HUES6 (cell line): ENCODE measurements at regions not wholly inside any gene's neighbourhood (a gene's known extent, or its start where the extent isn't known, plus 50 kb on each side); places are given as distances from the start of the nearest gene placed in this dataset.
"Not testable (repeated sequence)": the region's sequence is repeated elsewhere in the genome, so short reads cannot be mapped to it uniquely, and the experiment has no call there.

Source experiments
- H3K27ac ChIP-seq: 2 replicates; pipeline ENCODE4 v1.7.0; 2013; ENCODE audit warnings: low read depth, mild to moderate bottlenecking, low read length, inconsistent platforms
- H3K27me3 ChIP-seq: 2 replicates; pipeline ENCODE4 v1.6.1; 2013; ENCODE audit warnings: low read length; ENCODE audit not compliant: control insufficient read depth, insufficient read depth
- H3K36me3 ChIP-seq: 2 replicates; pipeline ENCODE4 v1.6.1; 2013; ENCODE audit warnings: low read length; ENCODE audit not compliant: control insufficient read depth, insufficient read depth
- H3K4me1 ChIP-seq: 2 replicates; pipeline ENCODE4 v1.6.1; 2013; ENCODE audit warnings: low read length; ENCODE audit not compliant: control insufficient read depth, insufficient read depth
- H3K4me3 ChIP-seq: 2 replicates; pipeline ENCODE4 v1.5.1; 2013; ENCODE audit warnings: low read depth, low read length
- H3K9ac ChIP-seq: one replicate; pipeline ENCODE4 v1.6.1; 2013; ENCODE audit warnings: mild to moderate bottlenecking, low read length
- H3K9me3 ChIP-seq: 2 replicates; pipeline ENCODE4 v1.6.1; 2013; ENCODE audit warnings: low read depth, low read length; ENCODE audit not compliant: control insufficient read depth, insufficient read depth

DNA sequence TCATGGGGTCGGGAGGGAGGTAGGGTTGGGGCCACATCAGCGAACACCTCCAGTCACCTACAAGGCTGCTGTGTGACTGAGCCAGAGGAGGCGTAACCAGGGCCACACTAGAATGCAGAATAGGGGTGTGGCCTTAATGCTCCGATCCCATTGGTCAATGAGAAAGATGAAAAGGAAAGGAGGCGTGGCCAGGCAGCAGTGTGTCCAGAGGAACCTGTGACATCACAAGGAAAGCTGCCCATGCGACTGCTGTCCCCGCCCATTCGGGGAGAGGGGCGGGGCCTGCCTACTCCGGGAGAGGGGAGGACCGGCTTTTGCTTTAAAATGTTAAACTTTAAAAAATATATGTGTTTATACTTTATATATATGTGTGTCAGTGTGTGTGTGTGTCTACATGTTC, 150.7 kb downstream of the TBC1D2B start:
- H3K36me3 ChIP-seq, H3K4me3 ChIP-seq, H3K9me3 ChIP-seq: not testable (repeated sequence)

DNA sequence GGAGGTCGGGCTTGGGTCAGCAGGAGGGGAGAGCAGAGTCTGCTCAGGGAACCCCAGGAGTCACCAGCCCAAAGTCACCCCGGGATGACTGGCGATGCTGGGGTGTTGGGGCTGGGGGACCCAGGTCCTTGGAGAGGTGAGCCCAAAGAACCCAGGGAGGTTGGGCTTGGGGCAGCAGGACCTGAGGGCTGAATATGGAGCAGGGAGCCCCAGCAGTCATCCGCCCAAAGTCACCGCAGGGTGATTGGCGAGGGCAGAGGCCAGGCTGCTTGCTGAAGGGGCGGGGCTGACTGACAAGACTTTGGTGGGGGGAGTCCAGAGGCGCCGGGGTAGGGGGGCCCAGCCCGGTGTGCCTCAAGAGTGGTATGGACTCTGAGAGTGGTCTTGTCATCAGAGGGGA, 151.2 kb downstream of the TBC1D2B start:
- H3K9ac ChIP-seq, H3K4me3 ChIP-seq, H3K27me3 ChIP-seq, H3K36me3 ChIP-seq, H3K4me1 ChIP-seq, H3K9me3 ChIP-seq, H3K27ac ChIP-seq: not testable (repeated sequence)

More for the DNA sequence above, 150.7 kb downstream of the TBC1D2B start:
- not testable (repeated sequence) for H3K4me1 ChIP-seq, H3K27me3 ChIP-seq, H3K9ac ChIP-seq, H3K27ac ChIP-seq

DNA sequence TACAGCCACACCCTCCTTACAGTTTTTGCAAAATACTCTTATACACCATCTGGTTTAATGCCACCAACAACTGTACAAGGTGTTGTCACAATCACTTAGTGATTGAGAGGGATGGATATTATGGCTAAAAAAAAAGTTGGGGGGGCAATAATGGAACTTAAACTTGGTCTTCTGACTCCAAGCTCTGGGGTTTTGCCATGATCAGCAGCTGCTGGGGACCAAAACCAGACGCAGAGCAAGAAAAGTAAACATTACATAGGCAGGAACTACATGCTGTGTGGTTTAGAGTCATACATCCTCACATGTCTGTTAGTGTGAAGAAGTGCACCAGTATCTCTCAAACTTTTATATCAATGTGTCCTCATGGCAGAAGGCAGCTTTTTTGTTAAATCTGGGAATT, 152.4 kb downstream of the TBC1D2B start:
- H3K9ac ChIP-seq, H3K36me3 ChIP-seq, H3K27me3 ChIP-seq, H3K4me3 ChIP-seq, H3K9me3 ChIP-seq, H3K27ac ChIP-seq, H3K4me1 ChIP-seq: not testable (repeated sequence)

DNA sequence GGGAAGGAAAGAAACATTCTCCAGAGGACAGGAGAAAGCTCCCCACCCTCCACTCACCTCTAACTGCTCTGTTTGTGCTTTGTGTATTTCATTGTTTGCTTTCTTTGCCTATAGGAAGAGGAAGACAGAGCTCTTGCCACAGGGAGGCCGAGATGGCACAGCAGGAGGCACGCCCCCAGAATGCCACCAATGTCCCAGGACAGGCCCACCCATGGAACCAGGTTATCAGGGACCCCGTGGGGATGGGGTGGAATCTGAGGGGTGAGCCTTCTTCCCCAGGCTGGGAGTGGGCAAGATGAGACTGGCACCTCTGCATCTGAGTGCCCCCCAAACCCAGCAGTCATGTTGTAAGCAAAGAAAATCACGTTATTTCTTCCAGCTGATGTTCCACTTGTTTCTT, 155.8 kb downstream of the TBC1D2B start:
- 0 out of 2 replicates have a peak, but pooled peaks cover 2% of the 10 kb centered on the region for H3K4me1 ChIP-seq
- H3K4me3 ChIP-seq = no peak overlapping the region
- H3K36me3 ChIP-seq = no peaks in the 10 kb centered on the region
- H3K27me3 ChIP-seq = no peaks in the 10 kb centered on the region
- no peak overlapping the region for H3K27ac ChIP-seq
- H3K9ac ChIP-seq = no peak overlapping the region
- no peaks in the 10 kb centered on the region for H3K9me3 ChIP-seq

DNA sequence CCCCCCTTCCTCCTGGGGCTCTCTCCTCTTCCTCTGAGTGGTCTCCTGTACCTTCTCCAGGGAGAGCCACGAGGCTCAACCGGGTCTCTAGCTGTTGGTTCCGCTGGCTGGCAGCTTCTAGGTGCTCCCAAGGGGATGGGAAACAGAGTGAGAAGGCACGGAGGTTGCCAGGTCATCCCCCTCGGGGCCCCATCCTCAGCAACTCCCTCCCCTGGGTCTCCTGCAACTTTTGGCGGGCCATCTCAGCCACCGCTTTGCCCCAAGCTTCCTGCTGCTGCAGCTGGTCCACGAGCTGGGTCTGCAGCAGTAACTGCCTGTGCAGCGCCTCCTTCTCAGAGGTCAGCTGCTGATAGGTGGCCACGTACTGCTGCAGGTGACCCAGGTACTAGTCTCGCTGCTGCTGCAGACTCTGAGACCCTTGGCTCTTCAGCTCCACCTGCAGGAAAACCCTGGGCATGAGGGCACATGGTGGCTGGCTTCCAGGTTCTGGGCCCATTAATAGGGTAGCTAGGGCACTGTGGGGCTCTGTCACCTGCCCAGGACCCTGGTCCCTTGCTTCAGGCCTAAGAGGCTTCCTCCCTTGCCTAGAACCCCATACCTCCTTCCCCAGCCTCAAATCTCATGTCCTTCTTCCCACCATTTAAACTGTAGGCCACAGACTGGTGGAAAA, 160.4 kb downstream of the TBC1D2B start:
- not testable (repeated sequence) for H3K9ac ChIP-seq, H3K9me3 ChIP-seq, H3K27ac ChIP-seq, H3K4me1 ChIP-seq, H3K27me3 ChIP-seq, H3K4me3 ChIP-seq, H3K36me3 ChIP-seq

DNA sequence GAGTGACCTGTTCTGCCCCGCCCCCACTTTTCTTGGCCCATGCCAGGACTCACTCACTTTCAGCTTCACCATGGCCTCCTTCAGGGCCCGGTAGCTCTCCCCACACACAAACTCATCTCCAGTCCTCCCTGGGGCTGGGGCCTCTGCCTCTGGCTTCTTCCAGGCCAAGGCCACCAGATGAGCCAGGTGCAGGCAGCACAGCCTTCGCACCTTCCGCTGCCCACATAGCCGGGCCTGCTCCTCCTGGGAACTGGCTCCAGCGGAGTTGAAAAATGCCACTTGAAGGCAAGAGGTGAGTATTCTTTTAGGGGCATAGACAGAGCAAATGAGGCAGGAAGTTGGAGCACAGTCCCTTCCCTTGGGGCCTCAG, 161.6 kb downstream of the TBC1D2B start:
- not testable (repeated sequence) for H3K36me3 ChIP-seq, H3K27me3 ChIP-seq, H3K9ac ChIP-seq, H3K4me3 ChIP-seq, H3K9me3 ChIP-seq, H3K4me1 ChIP-seq, H3K27ac ChIP-seq

DNA sequence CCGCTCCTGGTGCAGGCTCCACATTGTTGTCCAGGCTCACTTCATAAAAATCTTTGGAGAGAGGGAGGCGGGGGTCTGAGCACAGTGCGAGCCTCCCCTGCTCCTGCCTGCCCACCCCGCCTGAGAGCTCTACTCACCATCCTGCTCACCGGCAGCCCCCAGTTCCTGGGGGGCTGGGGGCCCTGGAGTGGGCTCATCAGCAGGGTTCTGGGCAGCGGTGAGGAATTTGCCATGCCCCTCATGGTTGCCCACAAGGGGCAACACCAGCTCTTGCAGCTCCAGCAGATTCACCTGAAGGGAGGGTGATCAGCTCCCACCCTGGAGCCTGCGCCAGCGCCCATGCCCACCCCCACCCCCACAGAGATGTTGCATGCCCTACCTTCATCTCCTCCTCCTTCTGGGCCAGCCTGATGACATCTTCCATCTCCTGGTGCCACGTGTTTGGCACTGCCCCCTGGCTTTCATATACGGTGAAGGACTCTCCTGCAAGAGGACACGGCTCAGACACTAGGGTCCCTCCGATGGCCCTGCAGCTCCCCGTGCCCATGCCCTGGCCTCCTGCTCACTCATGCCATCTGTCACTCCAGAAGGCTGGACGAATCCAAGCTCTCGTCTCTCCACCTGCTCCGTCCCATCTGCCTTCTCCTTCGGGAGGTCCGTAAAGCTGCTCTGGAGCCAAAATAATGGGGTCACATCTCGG, 162.1 kb downstream of the TBC1D2B start:
- Histone ChIP-seq H3K4me3 (no peak overlapping the region), H3K27ac (no peak overlapping the region), H3K4me1 (no peaks in the 10 kb centered on the region), H3K36me3 (no peaks in the 10 kb centered on the region), H3K27me3 (no peaks in the 10 kb centered on the region), H3K9ac (no peak overlapping the region), H3K9me3 (no peaks in the 10 kb centered on the region)

DNA sequence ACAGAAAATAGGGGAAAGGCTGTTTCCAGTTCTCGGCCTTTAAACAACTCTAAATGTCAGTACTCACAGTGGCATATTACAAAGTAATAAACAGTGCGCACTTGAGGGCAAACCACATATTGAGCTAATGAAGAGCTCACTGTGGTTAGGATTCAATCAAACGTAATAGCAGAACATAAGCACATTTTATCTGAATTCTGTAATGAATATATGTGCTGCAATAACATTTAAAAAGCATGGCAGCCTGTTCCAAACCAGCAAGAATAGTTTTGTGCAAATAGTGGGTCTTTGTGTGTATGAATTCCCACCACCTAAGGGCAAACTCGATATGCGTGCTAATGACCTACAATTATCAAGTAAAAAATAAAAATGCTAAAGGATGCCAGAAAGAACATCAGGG, 163.0 kb downstream of the TBC1D2B start:
- not testable (repeated sequence) for H3K9ac ChIP-seq, H3K27me3 ChIP-seq, H3K9me3 ChIP-seq

DNA sequence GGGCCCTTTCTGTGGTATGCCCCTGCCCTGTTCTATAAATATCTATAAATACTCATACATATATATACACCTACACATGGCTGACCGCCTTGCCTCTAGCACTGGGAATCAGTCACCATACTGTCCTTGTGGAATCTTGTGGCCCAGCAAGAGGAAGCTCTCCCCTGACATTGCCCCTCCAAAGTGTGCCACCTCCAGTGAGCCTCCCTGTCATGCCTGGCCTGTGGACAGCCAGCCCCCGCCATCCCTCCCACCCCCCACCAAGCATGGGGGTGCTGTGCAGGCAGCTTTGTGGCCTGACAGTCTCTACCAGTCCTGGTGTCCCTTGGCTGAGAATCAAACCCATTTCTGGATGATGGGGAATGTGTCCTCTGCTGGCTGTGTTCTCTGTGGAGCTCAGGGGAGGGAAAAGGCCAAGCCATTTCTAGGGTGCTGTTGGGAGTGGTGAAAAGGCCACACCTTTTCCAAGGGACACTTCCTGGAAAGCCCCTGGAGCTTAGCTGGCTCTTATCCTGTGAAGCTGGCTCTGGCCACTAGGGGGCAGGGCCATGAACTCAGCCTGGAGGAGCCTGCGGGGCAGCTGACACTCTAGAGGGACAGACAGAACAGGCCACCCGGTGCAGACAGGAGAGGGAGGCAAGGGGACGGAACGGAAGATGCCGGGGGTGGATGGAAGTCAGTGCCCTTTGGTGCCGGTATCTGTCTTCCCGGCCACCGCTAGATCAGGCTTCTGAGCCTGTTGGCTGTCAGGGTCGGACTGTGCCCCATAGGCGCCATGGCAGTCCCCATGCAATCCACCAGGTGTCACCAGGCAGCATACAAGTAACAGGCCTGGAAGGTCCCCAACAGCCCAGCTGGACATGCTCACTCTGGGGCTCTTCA, 167.2 kb downstream of the TBC1D2B start:
- not testable (repeated sequence) for H3K36me3 ChIP-seq, H3K9ac ChIP-seq, H3K9me3 ChIP-seq, H3K27me3 ChIP-seq, H3K27ac ChIP-seq, H3K4me1 ChIP-seq
- H3K4me3 ChIP-seq = peak overlapping the region; percentile 56

More for the DNA sequence above, 163.0 kb downstream of the TBC1D2B start:
- not testable (repeated sequence) for H3K4me3 ChIP-seq, H3K4me1 ChIP-seq, H3K36me3 ChIP-seq, H3K27ac ChIP-seq

DNA sequence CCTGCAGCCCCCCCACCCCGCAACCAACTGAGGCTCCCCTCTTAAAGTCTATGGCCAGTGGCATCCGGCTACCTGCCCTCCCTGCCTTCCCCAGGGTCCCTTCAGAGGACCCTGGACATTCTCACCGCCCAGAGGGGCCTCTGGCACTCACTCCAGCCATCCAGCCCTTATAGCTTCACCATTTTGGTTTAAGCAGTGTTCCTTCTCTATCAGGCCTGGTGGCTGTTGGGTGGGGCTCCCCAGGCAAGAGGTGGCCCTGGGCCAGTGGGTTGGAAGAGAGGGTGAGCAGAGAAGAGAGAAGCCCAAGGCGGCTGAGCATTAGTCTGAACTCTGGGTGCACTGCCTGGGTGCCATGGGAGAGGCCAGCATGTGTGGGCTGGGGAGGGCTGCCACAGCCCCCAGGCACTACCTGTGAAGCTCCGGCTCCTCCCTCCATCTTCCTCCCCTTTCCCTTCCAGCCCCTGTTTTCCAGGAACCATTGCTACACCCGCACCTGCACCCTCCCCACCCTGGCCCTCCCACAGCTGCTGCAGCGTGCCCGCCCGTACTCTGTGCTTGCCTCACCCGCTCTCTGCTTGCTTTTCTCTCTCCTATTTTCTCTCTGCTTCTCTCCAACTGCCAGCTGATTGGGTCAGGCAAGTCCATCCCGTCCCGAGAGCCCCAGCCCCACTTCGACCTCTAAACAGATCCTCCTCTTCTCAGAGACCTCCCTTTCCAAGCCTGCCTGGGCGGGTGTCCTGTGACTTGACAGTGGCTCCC, 168.2 kb downstream of the TBC1D2B start:
- Histone ChIP-seq H3K9ac (no peak overlapping the region), H3K27me3 (no peaks in the 10 kb centered on the region), H3K4me1 (peaks cover 7% of the 10 kb centered on the region), H3K36me3 (no peaks in the 10 kb centered on the region), H3K27ac (no peak overlapping the region), H3K4me3 (no peak overlapping the region), H3K9me3 (no peaks in the 10 kb centered on the region)

DNA sequence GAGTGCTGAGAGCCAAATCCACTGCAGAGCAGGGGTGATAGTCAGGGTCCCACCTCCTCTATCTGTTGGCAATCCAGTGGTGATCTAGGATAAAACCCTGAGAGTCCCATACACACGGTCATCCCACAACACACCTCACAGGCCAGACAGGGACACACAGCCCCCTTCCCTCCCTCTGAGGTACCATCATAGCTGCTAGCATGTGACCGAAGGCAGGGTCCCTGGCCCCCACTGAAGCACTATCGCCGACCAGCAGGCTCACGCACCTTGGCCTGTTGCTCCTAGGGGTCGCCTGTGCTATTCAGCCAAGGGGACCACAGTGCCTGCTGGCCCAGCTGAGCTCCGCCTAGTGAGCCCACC, 168.8 kb downstream of the TBC1D2B start:
- H3K4me1 ChIP-seq, H3K4me3 ChIP-seq, H3K9ac ChIP-seq, H3K27ac ChIP-seq, H3K27me3 ChIP-seq, H3K36me3 ChIP-seq, H3K9me3 ChIP-seq: not testable (repeated sequence)
